Suppressor macrophage treated with lipopolysaccharide for 4 hours (primary cell): ENCODE measurements at regions not wholly inside any gene's neighbourhood (a gene's known extent, or its start where the extent isn't known, plus 50 kb on each side); places are given as distances from the start of the nearest gene placed in this dataset.
"Not testable (repeated sequence)": the region's sequence is repeated elsewhere in the genome, so short reads cannot be mapped to it uniquely, and the experiment has no call there.

Source experiments
- DNase-seq: peaks from one replicate; pipeline ENCODE4 v3.0.0-alpha.2; 2020

- no peak for DNase-seq
These were observed 289.7 kb downstream of the HTR1B start for GRCh38 chr6:77173472-77174074.

DNA sequence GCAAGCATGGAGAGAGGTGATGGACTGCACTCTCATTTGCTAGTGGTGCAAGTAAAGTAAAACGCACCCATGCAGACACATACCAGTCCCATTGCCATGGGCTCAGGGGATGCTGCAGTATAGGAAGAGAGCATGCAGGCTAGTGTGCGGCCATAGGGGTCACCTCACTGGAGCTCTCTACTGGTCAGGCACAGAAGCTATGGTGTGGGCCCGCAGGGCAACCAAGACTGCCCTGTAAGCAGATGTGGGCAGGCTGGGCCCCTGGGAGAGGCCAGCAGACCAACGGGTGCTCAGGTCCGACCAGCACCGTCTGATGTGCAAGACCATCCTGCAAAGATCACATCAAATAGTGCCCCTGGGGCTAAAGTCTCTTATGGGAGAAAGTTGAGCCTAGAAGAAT lies 290.7 kb downstream of the HTR1B start:
- DNase-seq = no peak

DNA sequence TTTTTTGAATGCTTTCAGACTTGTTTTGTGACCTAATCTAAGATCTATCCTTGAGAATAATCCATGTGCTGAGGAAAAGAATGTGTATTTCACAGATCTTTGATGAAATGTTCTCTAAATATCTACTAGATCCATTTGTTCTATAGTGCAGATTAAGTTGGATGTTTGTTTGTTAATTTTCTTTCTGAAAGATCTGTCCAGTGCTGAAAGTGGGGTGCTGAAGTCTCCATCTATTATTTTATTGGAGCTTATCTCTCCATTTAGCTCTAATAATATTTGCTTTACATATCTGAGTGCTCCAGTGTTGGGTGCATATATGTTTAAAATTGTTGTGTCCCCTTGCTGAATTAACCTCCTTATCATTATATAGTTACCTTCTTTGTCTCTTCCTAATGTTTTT lies 303.6 kb downstream of the HTR1B start:
- DNase-seq = no peak

DNA sequence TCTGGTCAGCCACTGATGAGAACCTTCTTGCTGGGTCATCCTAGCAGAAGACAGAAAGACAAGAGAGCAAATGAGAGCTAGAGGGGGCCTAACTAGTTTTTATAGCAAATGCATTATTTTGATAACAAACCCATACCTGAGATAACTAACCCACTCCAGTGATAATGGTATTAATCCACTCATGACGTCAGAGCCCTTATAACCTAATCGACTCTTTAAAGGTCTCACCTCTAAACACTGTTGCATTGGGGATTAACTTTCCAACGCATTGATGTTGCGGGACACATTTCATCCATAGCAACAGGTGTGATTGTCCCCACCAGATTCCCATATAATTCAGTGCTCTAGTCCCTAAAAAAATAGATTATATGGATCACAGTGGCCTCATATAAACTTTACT lies 312.1 kb downstream of the HTR1B start:
- no peak for DNase-seq

DNA sequence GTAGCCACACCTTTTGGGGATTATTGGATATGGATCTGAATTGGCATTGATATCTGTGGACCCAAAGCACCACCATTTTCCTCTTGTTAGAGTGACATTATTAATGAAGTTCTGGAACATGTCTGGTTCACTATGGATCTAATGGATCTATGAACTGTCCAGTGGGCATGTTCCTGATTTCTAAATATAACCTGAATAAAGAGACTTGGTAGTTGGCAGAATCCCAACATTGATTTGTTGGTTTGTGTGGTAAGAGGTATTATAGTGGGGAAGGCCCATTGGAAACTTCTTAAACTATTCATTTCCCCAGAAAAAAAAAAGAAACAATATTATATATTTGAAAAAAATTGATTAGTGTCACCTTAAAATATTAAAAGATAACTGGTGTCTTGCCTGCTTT lies 312.6 kb downstream of the HTR1B start:
- DNase-seq = no peak

GRCh38 chr6:77145244-77145643 lies 318.0 kb downstream of the HTR1B start:
- DNase-seq = no peak

DNA sequence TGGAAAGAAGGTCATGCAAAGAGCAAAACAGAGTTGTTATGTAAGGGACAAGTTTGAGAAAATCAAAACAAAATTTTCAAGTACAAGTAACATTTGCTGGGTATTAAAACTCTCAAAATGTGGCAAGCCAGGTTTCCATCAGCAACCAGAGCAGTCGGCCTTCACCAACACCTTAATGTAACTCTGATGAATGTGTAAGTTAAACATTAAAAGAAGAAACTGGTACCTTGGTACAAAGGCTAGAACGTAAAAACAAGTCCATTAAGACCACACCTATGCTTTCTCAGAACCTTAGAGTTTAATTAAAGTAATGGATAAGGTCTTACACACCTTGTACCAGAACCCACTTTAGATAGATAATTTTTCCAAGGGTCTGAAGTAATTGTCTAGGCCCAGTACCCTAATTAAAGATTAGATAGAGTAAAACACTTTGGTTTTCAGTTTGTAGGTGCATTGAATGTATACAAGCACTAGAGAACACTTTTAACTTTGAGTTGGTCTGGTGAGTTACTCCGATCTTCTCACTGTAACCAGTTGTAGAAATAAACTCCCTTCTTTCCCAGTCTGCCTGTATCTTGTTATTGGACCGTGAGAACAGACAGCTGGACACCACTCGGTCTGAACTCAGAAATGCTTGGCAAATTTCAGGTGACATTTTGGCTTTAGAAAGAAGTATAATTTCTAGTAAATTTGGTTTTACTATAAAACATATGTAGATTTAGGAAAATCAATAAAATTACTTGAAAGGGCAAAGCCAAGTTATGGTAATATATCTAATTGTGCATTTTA lies 319.4 kb downstream of the HTR1B start:
- no peak for DNase-seq

DNA sequence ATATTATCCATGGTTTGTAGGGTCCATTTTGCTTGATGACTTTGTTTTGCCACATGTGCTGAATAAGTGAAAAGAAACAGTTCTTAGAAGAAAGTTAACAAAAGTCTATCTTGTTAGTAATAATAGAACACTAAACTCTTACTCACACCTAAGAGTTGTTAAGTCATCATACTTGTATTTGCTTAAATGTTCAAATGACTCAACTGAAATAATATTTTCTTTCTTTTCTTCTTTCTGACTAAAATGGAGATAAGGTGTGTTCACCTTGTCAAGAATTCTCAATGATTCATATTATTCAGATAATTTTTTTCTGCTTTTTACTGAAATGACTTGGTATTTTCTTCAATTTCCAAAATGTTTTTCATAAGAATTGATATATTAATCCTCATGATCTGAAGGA lies 327.2 kb downstream of the HTR1B start:
- no peak for DNase-seq

- DNase-seq = no peak
These were observed 330.3 kb downstream of the HTR1B start for GRCh38 chr6:77133031-77133430.

DNA sequence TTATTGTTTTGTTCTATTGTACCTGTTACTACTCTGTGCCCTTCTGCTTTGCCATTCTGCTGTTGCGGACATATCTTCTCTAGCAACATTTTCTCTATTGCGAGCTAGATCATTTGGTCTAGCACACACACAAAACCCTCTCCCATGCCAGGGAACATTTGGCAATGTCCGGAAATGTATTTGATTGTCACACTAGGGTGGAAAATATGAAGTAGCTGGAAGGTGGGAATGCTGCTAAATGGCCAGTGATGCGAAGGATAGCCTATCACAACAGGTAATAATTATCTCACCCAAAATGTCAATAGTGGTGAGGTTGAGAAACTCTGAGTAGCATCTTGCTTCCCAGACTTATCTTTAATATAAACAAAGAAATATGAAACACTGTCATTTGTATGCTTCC lies 331.9 kb downstream of the HTR1B start:
- DNase-seq = no peak

GRCh38 chr6:77124604-77125003 lies 338.7 kb downstream of the HTR1B start:
- DNase-seq = no peak

GRCh38 chr6:77123527-77123926 lies 339.8 kb downstream of the HTR1B start:
- no peak for DNase-seq

- no peak for DNase-seq
These were observed 356.3 kb downstream of the HTR1B start for GRCh38 chr6:77106992-77107391.

DNA sequence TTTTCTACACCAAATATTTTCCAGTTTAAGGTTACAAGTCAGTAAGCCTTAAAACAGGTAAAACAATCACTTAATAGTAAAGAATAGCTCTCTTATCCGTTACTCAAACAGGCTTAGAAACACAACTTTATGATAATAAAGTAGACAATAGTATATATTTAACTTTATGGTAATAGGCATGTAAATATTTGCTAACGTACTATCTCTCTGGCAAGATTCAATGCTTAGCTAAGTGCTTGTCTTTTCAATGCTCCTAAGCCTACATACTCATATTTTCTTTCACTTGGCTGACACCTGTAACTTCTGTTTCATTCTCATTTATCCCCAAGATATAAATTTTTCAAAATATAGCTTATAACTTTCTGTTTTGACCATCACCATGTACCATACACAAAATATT lies 358.2 kb downstream of the HTR1B start:
- DNase-seq = no peak

- no peak for DNase-seq
These were observed 365.4 kb downstream of the HTR1B start for GRCh38 chr6:77097940-77098339.

DNA sequence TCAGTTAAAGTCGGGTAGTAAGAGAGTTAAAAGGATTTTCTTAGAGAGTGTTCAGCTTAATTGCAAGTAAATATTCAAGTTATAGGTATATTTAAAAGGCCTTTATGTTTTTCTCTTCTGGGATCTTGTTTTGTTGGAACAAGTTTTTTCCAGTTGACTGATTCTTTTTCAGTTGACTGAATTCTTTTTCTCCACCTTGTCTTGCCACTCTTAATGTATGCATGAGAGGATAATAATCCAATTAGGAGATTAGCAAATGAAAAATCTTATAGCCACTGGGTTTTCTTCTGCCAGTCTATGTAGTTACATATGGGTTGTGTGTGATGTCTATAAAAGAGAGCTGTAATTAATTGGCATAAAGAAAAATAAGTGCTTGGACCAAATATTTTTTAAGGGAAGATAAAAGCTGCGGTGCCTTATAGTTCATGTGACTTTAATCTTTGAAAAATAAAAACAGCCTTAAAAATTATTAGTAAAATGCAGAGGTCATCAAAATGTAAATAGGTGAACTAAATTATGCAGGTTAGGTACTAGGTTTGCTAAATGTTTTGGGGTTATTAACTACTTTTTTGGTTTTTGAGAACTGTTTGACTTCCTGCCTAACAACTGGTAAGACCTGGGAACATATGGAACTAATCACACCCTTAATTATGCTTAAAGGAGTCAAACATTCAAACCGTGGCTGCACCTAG lies 367.2 kb downstream of the HTR1B start:
- DNase-seq = no peak

GRCh38 chr6:77094821-77095220 lies 368.5 kb downstream of the HTR1B start:
- DNase-seq = no peak

GRCh38 chr6:77092971-77093370 lies 370.3 kb downstream of the HTR1B start:
- DNase-seq = no peak

- no peak for DNase-seq
These were observed 373.5 kb downstream of the HTR1B start for GRCh38 chr6:77089776-77090175.

DNA sequence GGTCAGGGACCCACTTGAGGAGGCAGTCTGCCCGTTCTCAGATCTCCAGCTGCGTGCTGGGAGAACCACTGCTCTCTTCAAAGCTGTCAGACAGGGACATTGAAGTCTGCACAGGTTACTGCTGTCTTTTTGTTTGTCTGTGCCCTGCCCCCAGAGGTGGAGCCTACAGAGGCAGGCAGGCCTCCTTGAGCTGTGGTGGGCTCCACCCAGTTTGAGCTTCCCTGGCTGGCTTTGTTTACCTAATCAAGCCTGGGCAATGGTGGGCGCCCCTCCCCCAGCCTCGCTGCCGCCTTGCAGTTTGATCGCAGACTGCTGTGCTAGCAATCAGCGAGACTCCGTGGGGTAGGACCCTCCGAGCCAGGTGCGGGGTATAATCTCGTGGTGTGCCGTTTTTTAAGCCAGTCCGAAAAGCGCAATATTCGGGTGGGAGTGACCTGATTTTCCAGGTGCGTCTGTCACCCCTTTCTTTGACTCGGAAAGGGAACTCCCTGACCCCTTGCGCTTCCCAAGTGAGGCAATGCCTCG lies 375.4 kb downstream of the HTR1B start:
- DNase-seq = not testable (repeated sequence)

DNA sequence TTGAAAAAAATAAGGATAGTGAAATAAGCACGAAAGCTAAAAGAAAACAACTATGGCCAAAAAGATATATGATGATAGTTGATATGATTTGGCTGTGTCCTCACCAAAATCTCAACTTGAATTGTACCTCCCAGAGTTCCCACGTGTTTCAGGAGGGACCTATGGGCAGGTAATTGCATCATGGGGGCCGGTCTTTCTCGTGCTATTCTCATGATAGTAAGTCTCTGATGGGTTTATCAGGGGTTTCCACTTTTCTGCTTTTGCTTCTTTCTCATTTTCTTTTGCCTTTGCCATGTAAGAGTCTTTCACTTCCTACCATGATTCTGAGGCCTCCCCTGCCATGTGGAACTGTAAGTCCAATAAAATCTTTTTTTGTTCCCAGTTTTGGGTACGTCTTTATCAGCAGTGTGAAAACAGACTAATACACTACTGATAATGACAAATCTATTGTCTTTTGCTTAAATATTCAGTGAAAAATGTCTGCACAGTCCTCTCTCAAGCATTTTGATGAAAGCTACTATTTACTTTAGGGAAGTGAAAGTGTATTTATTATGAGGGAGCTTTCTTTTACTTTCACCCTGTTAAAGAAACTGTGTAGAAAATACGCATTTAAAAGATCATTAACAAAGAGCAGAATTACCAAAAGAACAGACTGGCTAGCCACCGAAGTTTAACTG lies 389.1 kb downstream of the HTR1B start:
- DNase-seq = no peak

GRCh38 chr6:77073410-77073760 lies 389.9 kb downstream of the HTR1B start:
- DNase-seq = no peak

DNA sequence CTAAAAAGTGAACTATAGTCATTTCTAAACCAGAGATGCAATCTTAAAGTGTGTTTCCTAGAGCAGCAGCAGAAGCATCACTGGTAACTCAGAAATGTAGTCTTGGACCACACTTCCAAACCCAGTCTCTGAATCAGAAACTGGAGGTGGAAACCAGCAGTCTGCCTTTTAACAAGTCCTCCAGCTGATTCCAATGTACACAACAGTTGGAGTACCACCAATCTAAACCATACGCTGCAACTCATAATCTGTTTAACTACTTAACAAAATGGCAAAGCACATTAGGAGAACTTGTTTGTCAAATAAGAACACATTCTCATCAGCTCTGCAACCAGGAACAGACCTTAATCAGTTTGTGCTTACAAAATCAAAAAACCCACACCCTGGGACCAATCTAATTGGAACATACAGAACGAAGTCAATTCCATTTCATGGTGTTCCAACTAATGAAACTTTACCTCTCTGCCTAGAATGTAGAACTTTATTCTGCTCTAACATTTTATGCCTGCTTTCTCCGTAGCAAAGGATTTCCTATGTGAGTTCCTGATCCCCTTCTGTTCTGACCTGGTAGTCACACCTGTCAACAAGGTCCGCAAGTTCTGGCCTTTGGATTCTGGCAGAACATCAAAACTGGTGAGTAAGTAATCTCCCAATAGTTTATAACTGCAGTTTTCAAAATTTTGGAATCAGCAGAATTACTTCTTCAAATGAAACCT lies 390.4 kb downstream of the HTR1B start:
- DNase-seq = no peak
